HG03354 (cell line): ENCODE measurements at regions not wholly inside any gene's neighbourhood (a gene's known extent, or its start where the extent isn't known, plus 50 kb on each side); places are given as distances from the start of the nearest gene placed in this dataset.

Experiments
- ATAC-seq: cut with Tn5 transposase; IDR thresholded peaks from one replicate; pipeline ENCODE4 v1.9.1; 2021; ENCODE audit warnings: mild to moderate bottlenecking; ENCODE audit not compliant: unreplicated experiment, poor library complexity, severe bottlenecking

GRCh38 chr1:187477535-187477934 lies 648.8 kb downstream of the PLA2G4A start:
- no peak for ATAC-seq

DNA sequence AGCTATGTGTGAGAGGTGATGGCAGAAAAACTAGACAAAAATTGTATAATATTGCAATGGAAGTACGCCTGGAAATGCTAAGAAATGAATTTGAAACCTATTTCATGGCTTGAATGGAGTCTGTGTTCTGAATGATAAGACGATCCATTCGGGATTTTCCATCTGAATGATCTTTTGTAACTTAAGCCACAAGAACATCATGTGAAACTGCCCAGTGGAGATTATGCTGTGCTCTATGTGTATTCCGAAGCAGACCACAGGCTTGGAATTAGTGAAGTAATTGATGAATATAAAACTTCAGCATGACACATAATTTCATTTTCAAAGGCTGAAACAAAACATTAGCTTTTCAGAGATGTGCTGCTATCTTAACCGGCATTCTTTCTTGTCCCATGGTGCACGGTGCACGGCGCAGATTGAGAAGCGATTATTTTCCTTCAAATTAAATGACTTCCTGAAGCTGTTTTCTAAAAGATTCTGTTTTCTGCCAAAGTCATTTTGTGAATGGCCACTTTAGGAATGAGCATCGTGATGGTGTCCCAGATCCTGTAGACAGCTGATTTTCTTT lies 652.9 kb downstream of the PLA2G4A start:
- ATAC-seq: no peak

DNA sequence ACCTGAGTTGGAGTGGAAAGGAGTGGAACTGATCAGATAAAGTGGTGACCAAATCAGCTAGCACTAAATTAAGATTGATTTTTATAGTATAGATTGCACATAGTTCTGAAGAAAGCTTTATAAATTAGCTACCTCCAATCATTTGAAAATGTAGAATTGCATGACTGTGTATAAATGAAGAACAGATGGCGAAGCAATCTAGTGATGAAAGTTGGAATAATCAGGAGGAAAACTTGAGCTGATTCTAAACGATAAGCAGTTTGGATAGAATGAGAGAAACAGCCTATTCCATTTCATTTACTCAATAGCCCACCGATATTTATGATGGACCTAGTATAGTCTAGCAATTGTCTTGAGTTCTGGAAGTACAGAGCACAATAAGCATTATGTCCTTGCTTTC lies 661.5 kb downstream of the PLA2G4A start:
- ATAC-seq: no peak

- no peak for ATAC-seq
Measured at GRCh38 chr1:187491082-187491720, 662.5 kb downstream of the PLA2G4A start.

GRCh38 chr1:187498028-187498427 lies 669.3 kb downstream of the PLA2G4A start:
- no peak for ATAC-seq

- no peak for ATAC-seq
Measured at GRCh38 chr1:187504779-187505178, 676.0 kb downstream of the PLA2G4A start.

GRCh38 chr1:187509091-187509490 lies 680.3 kb downstream of the PLA2G4A start:
- ATAC-seq: no peak

DNA sequence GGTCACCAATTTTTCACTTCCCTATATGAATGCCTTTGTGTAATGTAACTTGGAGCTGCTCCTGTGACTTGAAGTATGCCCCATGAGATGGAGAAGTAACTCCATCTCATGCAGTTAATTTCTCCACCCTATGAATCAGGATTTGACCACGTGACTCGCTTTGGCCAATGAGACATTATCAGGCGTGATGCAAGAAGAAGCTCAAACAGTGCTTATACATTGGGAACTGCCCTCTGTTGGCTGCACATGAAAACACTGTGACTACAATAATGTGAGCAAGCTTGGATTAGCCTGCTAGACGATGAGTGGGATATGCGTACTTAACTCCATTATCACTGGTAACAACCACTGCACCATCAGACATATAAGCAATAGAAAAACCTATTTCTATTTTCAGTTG lies 684.4 kb downstream of the PLA2G4A start:
- no peak for ATAC-seq

DNA sequence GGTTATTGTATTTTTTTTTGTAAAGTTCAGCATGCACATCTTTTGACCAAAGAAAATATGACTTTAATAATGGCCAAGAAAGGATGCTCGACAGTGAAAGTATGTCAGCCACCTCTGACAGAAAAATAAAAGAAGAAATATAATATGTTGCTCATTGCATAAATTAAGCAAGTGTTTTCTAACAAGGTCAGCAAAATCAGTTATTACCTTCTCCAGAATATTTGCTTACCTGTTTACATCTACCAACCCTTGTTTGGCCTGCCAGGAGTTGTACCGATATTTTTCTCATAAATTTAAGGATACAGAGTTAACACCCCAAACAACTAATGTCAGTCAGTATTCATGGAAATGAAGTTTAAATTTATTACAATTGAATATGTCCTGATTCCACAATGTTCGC lies 685.4 kb downstream of the PLA2G4A start:
- ATAC-seq: no peak

DNA sequence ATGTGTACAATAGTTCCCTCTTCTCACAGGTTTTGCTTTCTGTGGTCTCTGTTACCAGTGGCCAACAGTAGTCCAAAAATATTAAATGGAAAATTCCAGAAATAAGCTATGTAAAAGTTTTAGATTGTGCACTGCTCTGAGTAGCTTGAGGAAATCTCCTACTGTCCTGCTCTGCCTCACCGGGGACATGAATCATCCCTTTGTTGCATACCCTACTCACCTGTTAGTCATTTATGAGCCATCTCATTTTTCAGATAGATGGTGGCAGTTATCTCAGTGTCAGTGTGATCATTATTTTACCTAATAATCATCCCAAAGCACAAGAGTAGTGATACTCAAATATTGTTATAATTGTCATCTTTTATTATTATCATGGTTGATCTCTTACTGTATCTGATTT lies 688.1 kb downstream of the PLA2G4A start:
- ATAC-seq: no peak

- no peak for ATAC-seq
Measured at GRCh38 chr1:187517546-187517945, 688.8 kb downstream of the PLA2G4A start.

DNA sequence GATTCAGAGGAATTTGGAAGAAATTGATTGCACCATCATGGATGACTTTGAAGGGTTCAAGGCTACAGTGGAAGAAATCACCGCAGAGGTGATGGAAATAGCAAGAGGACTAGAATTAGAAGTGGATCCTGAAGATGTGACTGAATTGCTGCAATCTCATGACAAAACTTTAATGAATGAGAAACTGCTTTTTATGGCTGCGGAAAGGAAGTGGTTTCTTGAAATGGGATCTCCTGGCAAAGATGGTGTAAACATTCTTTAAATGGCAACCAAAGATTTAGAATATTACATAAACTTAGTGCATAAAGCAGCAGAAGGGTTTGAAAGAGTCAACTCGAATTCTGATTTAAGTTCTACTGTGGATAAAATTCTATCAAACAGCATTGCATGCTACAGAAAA lies 698.6 kb downstream of the PLA2G4A start:
- ATAC-seq: no peak

- ATAC-seq: no peak
Measured at GRCh38 chr1:187537936-187538335, 709.2 kb downstream of the PLA2G4A start.

DNA sequence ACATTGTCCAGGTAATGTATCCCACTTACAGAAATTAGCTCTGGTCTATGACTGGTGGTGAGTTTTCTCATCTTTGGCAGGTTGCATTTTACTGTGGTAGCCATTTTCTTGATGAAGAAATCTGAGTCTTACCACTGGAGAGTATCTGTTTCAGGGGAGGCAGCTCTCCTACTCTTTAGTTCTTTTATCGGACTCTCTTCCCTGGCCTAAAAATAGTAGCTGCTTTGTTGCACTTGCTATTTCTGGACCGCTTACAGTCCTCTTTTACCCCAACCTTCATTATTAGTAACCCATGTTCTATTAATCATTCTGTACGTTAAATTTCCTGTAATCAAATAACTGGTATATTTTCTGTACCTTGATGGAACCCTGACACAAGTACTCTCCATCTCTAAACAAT lies 720.8 kb downstream of the PLA2G4A start:
- ATAC-seq: no peak

DNA sequence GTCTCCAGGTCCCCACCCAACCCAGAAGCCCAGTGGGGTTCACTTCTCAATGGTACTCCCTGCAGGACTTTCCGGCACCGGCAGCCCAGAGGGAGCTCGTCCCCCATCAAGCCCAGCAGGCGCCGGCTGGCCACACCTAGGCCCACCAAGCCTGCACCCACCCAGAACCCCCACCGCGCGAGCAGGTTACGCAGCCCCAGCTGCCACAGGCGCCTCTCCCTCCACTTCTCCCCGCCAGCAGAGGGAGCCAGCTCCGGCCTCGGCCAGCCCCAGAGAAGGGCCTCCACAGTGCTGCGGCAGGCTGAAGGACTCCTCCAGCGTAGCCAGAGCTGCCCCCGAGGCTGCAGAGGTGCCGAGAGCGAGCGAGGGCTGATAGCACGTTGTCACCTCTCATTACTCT lies 722.3 kb downstream of the PLA2G4A start:
- no peak for ATAC-seq

GRCh38 chr1:187563191-187563590 lies 734.4 kb downstream of the PLA2G4A start:
- no peak for ATAC-seq

DNA sequence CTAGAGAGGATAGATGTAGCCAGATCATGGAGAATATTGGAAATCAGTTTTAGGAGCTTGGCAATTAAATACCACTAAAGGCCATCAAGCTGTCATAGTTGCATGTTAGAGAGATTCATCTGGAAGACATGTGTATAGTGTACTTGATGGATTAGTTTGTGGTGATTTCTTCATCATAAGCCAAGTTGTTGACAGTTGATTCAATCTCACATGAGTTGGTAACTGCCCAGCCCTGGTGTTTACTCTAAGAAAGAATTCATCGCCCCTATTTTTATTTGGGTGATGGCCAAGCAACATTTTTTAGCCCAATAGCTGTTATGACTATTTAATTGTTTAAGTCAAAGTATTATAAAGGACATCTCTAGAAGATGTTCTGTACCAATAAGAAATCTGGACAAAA lies 737.6 kb downstream of the PLA2G4A start:
- ATAC-seq: no peak

- no peak for ATAC-seq
Measured at GRCh38 chr1:187568067-187568466, 739.3 kb downstream of the PLA2G4A start.

DNA sequence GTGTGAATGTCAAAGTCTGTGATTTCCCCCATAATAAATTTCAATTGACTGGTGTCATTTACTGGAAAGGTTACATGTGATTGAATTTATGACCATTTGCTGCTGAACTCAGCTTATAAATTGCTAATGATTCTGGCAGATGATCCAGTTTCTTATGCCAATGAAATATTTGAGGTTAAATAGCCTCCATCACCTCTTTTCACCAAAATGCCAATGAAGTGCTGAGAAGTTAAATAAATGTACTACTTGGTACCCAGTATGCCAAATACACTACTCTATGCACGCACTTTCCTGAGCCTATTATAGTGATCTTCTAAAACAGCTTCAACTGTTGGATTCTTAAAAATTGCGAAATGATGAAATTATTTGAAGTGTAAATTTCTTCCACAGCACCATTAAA lies 741.4 kb downstream of the PLA2G4A start:
- ATAC-seq: no peak

- ATAC-seq: no peak
Measured at GRCh38 chr1:187577610-187578009, 748.9 kb downstream of the PLA2G4A start.

GRCh38 chr1:187588917-187589316 lies 760.2 kb downstream of the PLA2G4A start:
- no peak for ATAC-seq

DNA sequence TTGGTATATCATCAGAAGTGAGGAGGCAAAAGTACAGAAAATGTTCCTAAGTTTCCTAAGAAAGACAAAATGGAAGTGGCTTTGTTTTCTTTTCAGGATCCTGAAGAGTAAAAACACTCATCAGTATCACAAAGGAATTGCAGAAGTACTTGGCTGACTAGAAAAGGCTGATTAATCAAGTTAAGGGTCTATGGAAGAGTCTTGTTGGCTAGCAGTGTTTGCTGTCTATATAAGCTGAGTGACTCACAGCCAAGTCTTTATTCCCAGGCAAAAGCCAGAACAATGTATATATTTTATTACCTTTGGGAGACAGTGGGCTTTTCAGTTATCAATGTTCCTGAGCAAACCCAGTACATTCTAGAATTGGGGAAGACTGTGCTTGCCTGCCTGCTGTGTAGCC lies 777.0 kb downstream of the PLA2G4A start:
- ATAC-seq: no peak
